ENCODE measurements at regions not wholly inside any gene's neighbourhood (a gene's known extent, or its start where the extent isn't known, plus 50 kb on each side); places are given as distances from the start of the nearest gene placed in this dataset.

DNA sequence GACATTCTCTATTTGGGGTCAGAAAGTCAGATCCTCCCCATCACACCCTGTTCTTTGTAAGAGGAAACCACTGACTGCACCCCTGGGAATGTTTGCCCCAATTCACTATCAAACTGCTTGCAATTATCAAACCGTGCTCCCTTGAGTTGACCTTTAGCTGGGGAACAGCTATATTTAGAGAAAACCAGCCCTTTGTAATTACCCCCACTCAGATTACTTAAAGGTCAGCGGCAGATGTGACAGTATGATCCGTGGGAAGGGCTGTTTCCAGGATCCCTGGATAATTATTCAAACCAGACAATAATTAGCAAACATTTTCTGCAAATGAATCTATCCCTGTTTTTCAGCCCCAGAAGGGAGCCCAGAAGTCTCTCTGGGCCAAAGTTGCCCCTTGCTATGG, 242.7 kb downstream of the RRAGC start:
- TF ChIP-seq, protein P1, sequence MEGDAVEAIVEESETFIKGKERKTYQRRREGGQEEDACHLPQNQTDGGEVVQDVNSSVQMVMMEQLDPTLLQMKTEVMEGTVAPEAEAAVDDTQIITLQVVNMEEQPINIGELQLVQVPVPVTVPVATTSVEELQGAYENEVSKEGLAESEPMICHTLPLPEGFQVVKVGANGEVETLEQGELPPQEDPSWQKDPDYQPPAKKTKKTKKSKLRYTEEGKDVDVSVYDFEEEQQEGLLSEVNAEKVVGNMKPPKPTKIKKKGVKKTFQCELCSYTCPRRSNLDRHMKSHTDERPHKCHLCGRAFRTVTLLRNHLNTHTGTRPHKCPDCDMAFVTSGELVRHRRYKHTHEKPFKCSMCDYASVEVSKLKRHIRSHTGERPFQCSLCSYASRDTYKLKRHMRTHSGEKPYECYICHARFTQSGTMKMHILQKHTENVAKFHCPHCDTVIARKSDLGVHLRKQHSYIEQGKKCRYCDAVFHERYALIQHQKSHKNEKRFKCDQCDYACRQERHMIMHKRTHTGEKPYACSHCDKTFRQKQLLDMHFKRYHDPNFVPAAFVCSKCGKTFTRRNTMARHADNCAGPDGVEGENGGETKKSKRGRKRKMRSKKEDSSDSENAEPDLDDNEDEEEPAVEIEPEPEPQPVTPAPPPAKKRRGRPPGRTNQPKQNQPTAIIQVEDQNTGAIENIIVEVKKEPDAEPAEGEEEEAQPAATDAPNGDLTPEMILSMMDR (IDR thresholded peaks at IDR 0.05 in 2 of 3, conservative IDR thresholded peaks at IDR 0.05 in 1 of 3; ENCODE audit: borderline replicate concordance in 1 of 3, insufficient read depth in 1 of 3, low read depth in 2 of 3, low read length in 2 of 3) = no peak
- TF ChIP-seq ZNF274 (IDR thresholded peaks at IDR 0.05; ENCODE audit: low read depth, low read length) (no peak), CEBPB (IDR thresholded peaks at IDR 0.05; ENCODE audit: low read depth) (no peak)
